HK-2 (cell line): ENCODE measurements at regions not wholly inside any gene's neighbourhood (a gene's known extent, or its start where the extent isn't known, plus 50 kb on each side); places are given as distances from the start of the nearest gene placed in this dataset.
"Not testable (repeated sequence)": the region's sequence is repeated elsewhere in the genome, so short reads cannot be mapped to it uniquely, and the experiment has no call there.

Source experiments
- DNase-seq: peaks from one replicate; pipeline ENCODE4 v3.0.0-alpha.2; 2018; ENCODE audit not compliant: unreplicated experiment

GRCh38 chr16:15307184-15307583 is 70.9 kb downstream of the NPIPA5 start:
- not testable (repeated sequence) for DNase-seq

GRCh38 chr16:15305889-15306288 is 72.2 kb downstream of the NPIPA5 start:
- DNase-seq = not testable (repeated sequence)

GRCh38 chr16:15303667-15304324 is 74.3 kb downstream of the NPIPA5 start:
- not testable (repeated sequence) for DNase-seq

GRCh38 chr16:15297104-15297503 is 81.0 kb downstream of the NPIPA5 start:
- DNase-seq = not testable (repeated sequence)

- DNase-seq = not testable (repeated sequence)
Measured at GRCh38 chr16:15274796-15275195, 103.3 kb downstream of the NPIPA5 start.

- DNase-seq = not testable (repeated sequence)
Measured at GRCh38 chr16:15273964-15274363, 104.1 kb downstream of the NPIPA5 start.

GRCh38 chr16:15266941-15267340 is 111.2 kb downstream of the NPIPA5 start:
- DNase-seq = not testable (repeated sequence)

GRCh38 chr16:15262212-15262611 is 115.9 kb downstream of the NPIPA5 start:
- DNase-seq = not testable (repeated sequence)

GRCh38 chr16:15247971-15248370 is 130.1 kb downstream of the NPIPA5 start:
- DNase-seq = not testable (repeated sequence)

- DNase-seq = not testable (repeated sequence)
Measured at GRCh38 chr16:15236674-15237323, 141.3 kb downstream of the NPIPA5 start.

GRCh38 chr16:15235140-15235539 is 141.1 kb upstream of the RRN3 start:
- not testable (repeated sequence) for DNase-seq

GRCh38 chr16:15234702-15235101 is 140.6 kb upstream of the RRN3 start:
- not testable (repeated sequence) for DNase-seq

- DNase-seq = not testable (repeated sequence)
Measured at GRCh38 chr16:15230432-15230831, 136.4 kb upstream of the RRN3 start.

GRCh38 chr16:15229661-15230060 is 135.6 kb upstream of the RRN3 start:
- not testable (repeated sequence) for DNase-seq

GRCh38 chr16:15224651-15225050 is 130.6 kb upstream of the RRN3 start:
- DNase-seq = not testable (repeated sequence)

GRCh38 chr16:15223398-15223797 is 129.3 kb upstream of the RRN3 start:
- DNase-seq = not testable (repeated sequence)

- peak; percentile 0 for DNase-seq
Measured at GRCh38 chr16:15219679-15220615, 125.9 kb upstream of the RRN3 start.

GRCh38 chr16:15218856-15219500 is 124.9 kb upstream of the RRN3 start:
- DNase-seq = not testable (repeated sequence)

- not testable (repeated sequence) for DNase-seq
Measured at GRCh38 chr16:15207202-15207981, 113.3 kb upstream of the RRN3 start.

- not testable (repeated sequence) for DNase-seq
Measured at GRCh38 chr16:15206439-15206838, 112.4 kb upstream of the RRN3 start.

- not testable (repeated sequence) for DNase-seq
Measured at GRCh38 chr16:15205939-15206338, 111.9 kb upstream of the RRN3 start.
